H9 (cell line): ENCODE measurements at regions not wholly inside any gene's neighbourhood (a gene's known extent, or its start where the extent isn't known, plus 50 kb on each side); places are given as distances from the start of the nearest gene placed in this dataset.

ENCODE experiments used
- DNase-seq: peaks from one replicate; pipeline ENCODE4 v3.0.0-alpha.2; 2017
- H2AFZ ChIP-seq: one replicate; pipeline ENCODE4 v1.6.1; 2013; ENCODE audit warnings: mild to moderate bottlenecking, low read length, control low read depth, moderate library complexity
- H2AK5ac ChIP-seq: 2 replicates; pipeline ENCODE4 v1.6.1; 2013; ENCODE audit warnings: low read length, control low read depth, mixed read lengths; ENCODE audit not compliant: insufficient read length
- H2BK120ac ChIP-seq: one replicate; pipeline ENCODE4 v1.6.1; 2013; ENCODE audit warnings: low read depth, mild to moderate bottlenecking, low read length, control low read depth, inconsistent platforms; ENCODE audit not compliant: poor library complexity, severe bottlenecking
- H2BK12ac ChIP-seq: 2 replicates; pipeline ENCODE4 v1.6.1; 2013; ENCODE audit warnings: low read length, control low read depth, mixed read lengths, low read depth; ENCODE audit not compliant: insufficient read length
- H2BK15ac ChIP-seq: 2 replicates; pipeline ENCODE4 v1.6.1; 2013; ENCODE audit warnings: low read depth, low read length, control low read depth
- H2BK20ac ChIP-seq: one replicate; pipeline ENCODE4 v1.6.1; 2013; ENCODE audit warnings: low read depth, mild to moderate bottlenecking, low read length, control low read depth, inconsistent platforms; ENCODE audit not compliant: poor library complexity, severe bottlenecking
- H2BK5ac ChIP-seq: 2 replicates; pipeline ENCODE4 v1.6.1; 2013; ENCODE audit warnings: low read length, control low read depth, mixed read lengths; ENCODE audit not compliant: insufficient read length
- H3K14ac ChIP-seq: 2 replicates; pipeline ENCODE4 v1.6.1; 2013; ENCODE audit warnings: low read length, control low read depth; ENCODE audit not compliant: insufficient read depth
- H3K18ac ChIP-seq: 2 replicates; pipeline ENCODE4 v1.6.1; 2013; ENCODE audit warnings: low read depth, mild to moderate bottlenecking, mixed read lengths, low read length, control low read depth; ENCODE audit not compliant: insufficient read length
- H3K23ac ChIP-seq: 2 replicates; pipeline ENCODE4 v1.6.1; 2013; ENCODE audit warnings: low read length, control low read depth, mixed read lengths, low read depth; ENCODE audit not compliant: insufficient read length
- H3K23me2 ChIP-seq: 2 replicates; pipeline ENCODE4 v1.6.1; 2013; ENCODE audit warnings: low read depth, mild to moderate bottlenecking, mixed read lengths, low read length, control low read depth; ENCODE audit not compliant: insufficient read length, poor library complexity, severe bottlenecking
- H3K27ac ChIP-seq: 2 replicates; pipeline ENCODE4 v1.5.1; 2013; ENCODE audit warnings: low read length, control low read depth, mixed read lengths, low read depth; ENCODE audit not compliant: insufficient read length
- H3K27me3 ChIP-seq: 2 replicates; pipeline ENCODE4 v1.6.1; 2013; ENCODE audit warnings: low read length, control low read depth, inconsistent platforms; ENCODE audit not compliant: insufficient read depth
- H3K4ac ChIP-seq: 2 replicates; pipeline ENCODE4 v1.6.1; 2013; ENCODE audit warnings: low read depth, mild to moderate bottlenecking, control low read depth, inconsistent platforms, low read length, moderate library complexity
- H3K4me1 ChIP-seq: 2 replicates; pipeline ENCODE4 v1.6.1; 2013; ENCODE audit warnings: low read length, control low read depth, inconsistent platforms; ENCODE audit not compliant: insufficient read depth
- H3K4me2 ChIP-seq: 2 replicates; pipeline ENCODE4 v1.6.1; 2013; ENCODE audit warnings: low read length, control low read depth, mixed read lengths; ENCODE audit not compliant: insufficient read length, insufficient read depth
- H3K56ac ChIP-seq: 2 replicates; pipeline ENCODE4 v1.6.1; 2013; ENCODE audit warnings: low read depth, mild to moderate bottlenecking, mixed read lengths, low read length, control low read depth; ENCODE audit not compliant: insufficient read length
- H3K79me1 ChIP-seq: 2 replicates; pipeline ENCODE4 v1.6.1; 2013; ENCODE audit warnings: low read depth, mild to moderate bottlenecking, moderate library complexity, low read length, control low read depth, inconsistent platforms; ENCODE audit not compliant: insufficient read depth, poor library complexity, severe bottlenecking
- H3K79me2 ChIP-seq: 2 replicates; pipeline ENCODE4 v1.6.1; 2013; ENCODE audit warnings: low read length, control low read depth, inconsistent platforms; ENCODE audit not compliant: insufficient read depth
- H3K9ac ChIP-seq: 2 replicates; pipeline ENCODE4 v1.6.1; 2013; ENCODE audit warnings: low read length, control low read depth, mixed read lengths; ENCODE audit not compliant: insufficient read length; ENCODE audit errors: extremely low read depth
- H3K9me3 ChIP-seq: one replicate; pipeline ENCODE4 v1.6.1; 2013; ENCODE audit warnings: low read depth, low read length, inconsistent platforms; ENCODE audit not compliant: control insufficient read depth
- H3T11ph ChIP-seq: one replicate; pipeline ENCODE4 v1.6.1; 2013; ENCODE audit warnings: mild to moderate bottlenecking, low read length, control low read depth, inconsistent platforms
- H4K20me1 ChIP-seq: one replicate; pipeline ENCODE4 v1.6.1; 2013; ENCODE audit not compliant: control insufficient read depth, insufficient read length, insufficient read depth
- H4K5ac ChIP-seq: 2 replicates; pipeline ENCODE4 v1.6.1; 2013; ENCODE audit warnings: low read depth, mild to moderate bottlenecking, mixed read lengths, low read length, control low read depth; ENCODE audit not compliant: insufficient read length
- H4K8ac ChIP-seq: replicated peaks from 2 replicates; pipeline ENCODE4 v1.6.1; 2013; ENCODE audit warnings: low read length, control low read depth, mixed read lengths, low read depth; ENCODE audit not compliant: insufficient read length
- H4K91ac ChIP-seq: 2 replicates; pipeline ENCODE4 v1.6.1; 2013; ENCODE audit warnings: low read depth, mild to moderate bottlenecking, moderate library complexity, mixed read lengths, low read length, control low read depth; ENCODE audit not compliant: insufficient read length
- H3K27ac Mint-ChIP-seq, 3 experiments: 2 replicates in 2 of 3; 3 replicates in 1 of 3; pipeline ENCODE4 v1.8.0; 2020 to 2021; ENCODE audit warnings: mixed read lengths in 3 of 3, mild to moderate bottlenecking in 1 of 3, moderate library complexity in 1 of 3
- H3K27me3 Mint-ChIP-seq: 2 replicates; pipeline ENCODE4 v1.8.0; 2021; ENCODE audit warnings: low read depth, mild to moderate bottlenecking, moderate library complexity, mixed read lengths
- H3K36me3 Mint-ChIP-seq, 3 experiments: 2 replicates in 2 of 3; 3 replicates in 1 of 3; pipeline ENCODE4 v1.8.0; 2020 to 2021; ENCODE audit warnings: low read depth in 3 of 3, mixed read lengths in 3 of 3; ENCODE audit not compliant: insufficient read depth in 1 of 3
- H3K4me1 Mint-ChIP-seq, 2 experiments: 2 replicates each; pipeline ENCODE4 v1.8.0; 2020; ENCODE audit warnings: mixed read lengths in 2 of 2
- H3K4me3 Mint-ChIP-seq, 2 experiments: 2 replicates in 1 of 2; 3 replicates in 1 of 2; pipeline ENCODE4 v1.8.0; 2020 to 2021; ENCODE audit warnings: mild to moderate bottlenecking in 2 of 2, mixed read lengths in 2 of 2, moderate library complexity in 1 of 2
- H3K9me3 Mint-ChIP-seq, 2 experiments: 2 replicates in 1 of 2; 3 replicates in 1 of 2; pipeline ENCODE4 v1.8.0; 2020; ENCODE audit warnings: mild to moderate bottlenecking in 2 of 2, mixed read lengths in 2 of 2, moderate library complexity in 1 of 2
- CTCF ChIP-seq: fragments of 200-600 bp; sonication (generic); conservative IDR thresholded peaks from 3 replicates; pipeline ENCODE4 v1.8.0; 2021; ENCODE audit warnings: antibody characterized with exemption, mild to moderate bottlenecking
- WGBS: extraction: QIAGEN DNeasy Blood & Tissue Kit; methylation state at CpG from one replicate; pipeline ENCODE4 v1.1.7; 2013; ENCODE audit warnings: missing lambda C conversion rate, low lambda C conversion rate, mixed read lengths; ENCODE audit not compliant: insufficient read length; ENCODE audit errors: extremely low coverage; 5-methylcytosine and 5-hydroxymethylcytosine counted together

- no peaks in the 10 kb centered on the region for H3K4me1 ChIP-seq
- no peak overlapping the region for H4K5ac ChIP-seq
- no peaks in the 10 kb centered on the region for H3K36me3 Mint-ChIP-seq
- TF ChIP-seq CTCF, result no peak
- no peak for DNase-seq
- no peak overlapping the region for H3K23ac ChIP-seq
- no peak overlapping the region for H2BK20ac ChIP-seq
- peaks cover 3% of the 10 kb centered on the region in 2 experiments; a peak in 1 of 4 replicates for H3K4me1 Mint-ChIP-seq
- H3K56ac ChIP-seq, result no peak overlapping the region
- no peak overlapping the region for H2BK120ac ChIP-seq
- H3K27ac Mint-ChIP-seq, result no peak overlapping the region
- no peak overlapping the region for H3K4ac ChIP-seq
- H3K9me3 ChIP-seq, result no peaks in the 10 kb centered on the region
- H3K27me3 Mint-ChIP-seq, result no peaks in the 10 kb centered on the region
- H3K9ac ChIP-seq, result no peak overlapping the region
- H3K18ac ChIP-seq, result no peak overlapping the region
- no peak overlapping the region for H4K91ac ChIP-seq
- H3K79me2 ChIP-seq, result no peaks in the 10 kb centered on the region
- no peaks in the 10 kb centered on the region for H4K20me1 ChIP-seq
- no peak overlapping the region for H4K8ac ChIP-seq
- H3K9me3 Mint-ChIP-seq, result 0 out of 5 replicates have a peak, but pooled peaks cover 0 to 2% of the 10 kb centered on the region in 2 experiments
- no peak overlapping the region for H3K27ac ChIP-seq
- H3K4me2 ChIP-seq, result no peak overlapping the region
- no peak overlapping the region for H3K4me3 Mint-ChIP-seq
- no peaks in the 10 kb centered on the region for H3K79me1 ChIP-seq
- no peak overlapping the region for H2BK5ac ChIP-seq
- H3K14ac ChIP-seq, result no peak overlapping the region
- H3K27me3 ChIP-seq, result no peaks in the 10 kb centered on the region
- H2BK15ac ChIP-seq, result no peak overlapping the region
- H3K23me2 ChIP-seq, result no peaks in the 10 kb centered on the region
- no peak overlapping the region for H2AK5ac ChIP-seq
- no peak overlapping the region for H3T11ph ChIP-seq
- H2BK12ac ChIP-seq, result no peak overlapping the region
- WGBS, result no CpG with 5 or more reads among the region's 3 CpGs
- H2AFZ ChIP-seq, result no peak overlapping the region
Observed at GRCh38 chr12:59911516-59911915, 315.7 kb downstream of the SLC16A7 start.
